HAP-1 (cell line): ENCODE measurements at regions not wholly inside any gene's neighbourhood (a gene's known extent, or its start where the extent isn't known, plus 50 kb on each side); places are given as distances from the start of the nearest gene placed in this dataset.
"Not testable (repeated sequence)": the region's sequence is repeated elsewhere in the genome, so short reads cannot be mapped to it uniquely, and the experiment has no call there.

Experiments used
- DNase-seq, 2 experiments: peaks; one replicate each; pipeline ENCODE4 v3.0.0-alpha.2; 2016 to 2020; ENCODE audit warnings: low spot score in 2 of 2
- H3K27me3 ChIP-seq: fragments of 250-450 bp; sonication (Bioruptor Pico); 2 replicates; pipeline ENCODE4 v1.5.1; 2020; ENCODE audit warnings: low read depth, mild to moderate bottlenecking, moderate library complexity
- H3K36me3 ChIP-seq: fragments of 250-450 bp; sonication (Bioruptor Pico); replicated peaks from 2 replicates; pipeline ENCODE4 v1.5.1; 2020; ENCODE audit warnings: mild to moderate bottlenecking
- H3K4me1 ChIP-seq: fragments of 250-450 bp; sonication (Bioruptor Pico); 2 replicates; pipeline ENCODE4 v1.5.1; 2020; ENCODE audit warnings: mild to moderate bottlenecking
- H3K4me3 ChIP-seq: fragments of 250-450 bp; sonication (Bioruptor Pico); 2 replicates; pipeline ENCODE4 v1.5.1; 2020; ENCODE audit warnings: mild to moderate bottlenecking, moderate library complexity
- H3K9me3 ChIP-seq: fragments of 250-450 bp; sonication (Bioruptor Pico); 2 replicates; pipeline ENCODE4 v1.5.1; 2020; ENCODE audit warnings: mild to moderate bottlenecking, moderate library complexity
- in situ Hi-C: fragments of 300-500 bp; cut with MboI; formaldehyde crosslinking; loops from 3 replicates; pipeline ENCODE4 v1.14.3; 2020; ENCODE audit warnings: low sequenced_read_pairs, inconsistent platforms, mixed read lengths

GRCh38 chr9:13447843-13448422 is 168.4 kb upstream of the MPDZ start:
- Histone ChIP-seq H3K4me1 (peaks cover 18% of the 10 kb centered on the region), H3K27me3 (no peaks in the 10 kb centered on the region), H3K9me3 (no peaks in the 10 kb centered on the region), H3K4me3 (no peak overlapping the region), H3K36me3 (no peaks in the 10 kb centered on the region)
- in situ Hi-C loops: no loop called here
- DNase-seq: no peak

- H3K27me3 ChIP-seq: no peaks in the 10 kb centered on the region
- no peaks in the 10 kb centered on the region for H3K36me3 ChIP-seq
- no peaks in the 10 kb centered on the region for H3K9me3 ChIP-seq
- peaks cover 19% of the 10 kb centered on the region for H3K4me1 ChIP-seq
- H3K4me3 ChIP-seq: no peak overlapping the region
- no peak for DNase-seq
- in situ Hi-C loops: no loop called here
Measured at GRCh38 chr9:13446938-13447842, 167.7 kb upstream of the MPDZ start.

GRCh38 chr9:13446286-13446937 is 166.9 kb upstream of the MPDZ start:
- H3K4me1 ChIP-seq: peaks cover 19% of the 10 kb centered on the region
- H3K9me3 ChIP-seq: no peaks in the 10 kb centered on the region
- H3K27me3 ChIP-seq: no peaks in the 10 kb centered on the region
- no peak overlapping the region for H3K4me3 ChIP-seq
- in situ Hi-C loops: no loop called here
- no peak for DNase-seq
- H3K36me3 ChIP-seq: no peaks in the 10 kb centered on the region

GRCh38 chr9:13445103-13445500 is 165.6 kb upstream of the MPDZ start:
- H3K4me1 ChIP-seq: peaks cover 19% of the 10 kb centered on the region
- no peak for DNase-seq
- no peak overlapping the region for H3K4me3 ChIP-seq
- H3K9me3 ChIP-seq: no peaks in the 10 kb centered on the region
- H3K27me3 ChIP-seq: no peaks in the 10 kb centered on the region
- in situ Hi-C loops: no loop called here
- H3K36me3 ChIP-seq: no peaks in the 10 kb centered on the region

GRCh38 chr9:13444245-13445102 is 165.0 kb upstream of the MPDZ start:
- peak overlapping the region; percentile 10 for H3K4me3 ChIP-seq
- H3K9me3 ChIP-seq: no peaks in the 10 kb centered on the region
- H3K4me1 ChIP-seq: peaks cover 19% of the 10 kb centered on the region
- in situ Hi-C loops: no loop called here
- DNase-seq: no peak
- H3K27me3 ChIP-seq: no peaks in the 10 kb centered on the region
- H3K36me3 ChIP-seq: no peaks in the 10 kb centered on the region

GRCh38 chr9:13443346-13444244 is 164.1 kb upstream of the MPDZ start:
- Histone ChIP-seq H3K4me1 (peaks cover 19% of the 10 kb centered on the region), H3K27me3 (no peaks in the 10 kb centered on the region), H3K36me3 (no peaks in the 10 kb centered on the region), H3K9me3 (no peaks in the 10 kb centered on the region), H3K4me3 (peak overlapping the region; percentile 10)
- in situ Hi-C loops: no loop called here
- DNase-seq: peak; percentile 42 to 50

- Histone ChIP-seq H3K9me3 (no peaks in the 10 kb centered on the region), H3K4me1 (peaks cover 19% of the 10 kb centered on the region), H3K4me3 (no peak overlapping the region), H3K36me3 (no peaks in the 10 kb centered on the region), H3K27me3 (no peaks in the 10 kb centered on the region)
- in situ Hi-C loops: no loop called here
- DNase-seq: no peak
Measured at GRCh38 chr9:13439685-13440476, 160.4 kb upstream of the MPDZ start.

- Histone ChIP-seq H3K27me3 (no peaks in the 10 kb centered on the region), H3K9me3 (no peaks in the 10 kb centered on the region), H3K4me1 (peaks cover under 1% of the 10 kb centered on the region; the same call in 1 of the 2 replicates), H3K36me3 (no peaks in the 10 kb centered on the region), H3K4me3 (no peak overlapping the region)
- in situ Hi-C loops: no loop called here
- no peak for DNase-seq
Measured at GRCh38 chr9:13437866-13438265, 158.4 kb upstream of the MPDZ start.

GRCh38 chr9:13436591-13436990 is 157.1 kb upstream of the MPDZ start:
- Histone ChIP-seq H3K4me1 (peaks cover 6% of the 10 kb centered on the region), H3K9me3 (no peaks in the 10 kb centered on the region), H3K27me3 (no peaks in the 10 kb centered on the region), H3K36me3 (no peaks in the 10 kb centered on the region), H3K4me3 (no peak overlapping the region)
- no peak for DNase-seq
- in situ Hi-C loops: no loop called here

GRCh38 chr9:13433453-13433852 is 154.0 kb upstream of the MPDZ start:
- H3K9me3 ChIP-seq, H3K36me3 ChIP-seq, in situ Hi-C loops, H3K27me3 ChIP-seq, DNase-seq, H3K4me3 ChIP-seq: not testable (repeated sequence)
- peaks cover 16% of the 10 kb centered on the region for H3K4me1 ChIP-seq

- Histone ChIP-seq H3K4me3 (no peak overlapping the region), H3K9me3 (no peaks in the 10 kb centered on the region), H3K4me1 (peaks cover 20% of the 10 kb centered on the region), H3K36me3 (no peaks in the 10 kb centered on the region), H3K27me3 (no peaks in the 10 kb centered on the region)
- no peak for DNase-seq
- in situ Hi-C loops: no loop called here
Measured at GRCh38 chr9:13432904-13433303, 153.4 kb upstream of the MPDZ start.

- DNase-seq: peak in 1 of 2 experiments; percentile 49
- H3K4me1 ChIP-seq: peaks cover 23% of the 10 kb centered on the region
- no peaks in the 10 kb centered on the region for H3K27me3 ChIP-seq
- no peaks in the 10 kb centered on the region for H3K36me3 ChIP-seq
- H3K9me3 ChIP-seq: no peaks in the 10 kb centered on the region
- no peak overlapping the region for H3K4me3 ChIP-seq
- in situ Hi-C loops: no loop called here
Measured at GRCh38 chr9:13431692-13432091, 152.2 kb upstream of the MPDZ start.
